Brain microvascular endothelial cell (primary cell): ENCODE measurements at regions not wholly inside any gene's neighbourhood (a gene's known extent, or its start where the extent isn't known, plus 50 kb on each side); places are given as distances from the start of the nearest gene placed in this dataset.

ENCODE experiments used
- DNase-seq: peaks from one replicate; pipeline ENCODE4 v3.0.0-alpha.2; 2020
- H3K27ac ChIP-seq: fragments of 250-450 bp; sonication (Bioruptor Pico); 2 replicates; pipeline ENCODE4 v1.5.1; 2020; ENCODE audit warnings: mild to moderate bottlenecking, moderate library complexity
- H3K27me3 ChIP-seq: fragments of 250-450 bp; sonication (Bioruptor Pico); replicated peaks from 2 replicates; pipeline ENCODE4 v1.5.1; 2020; ENCODE audit warnings: mild to moderate bottlenecking
- H3K36me3 ChIP-seq: fragments of 250-450 bp; sonication (Bioruptor Pico); replicated peaks from 2 replicates; pipeline ENCODE4 v1.5.1; 2020; ENCODE audit warnings: mild to moderate bottlenecking
- H3K4me3 ChIP-seq: 2 replicates; pipeline ENCODE4 v1.5.1; 2011; ENCODE audit warnings: low read depth, mild to moderate bottlenecking, control low read depth, low read length, moderate library complexity
- in situ Hi-C: cut with HindIII; loops from 2 replicates; pipeline ENCODE4 v1.10.0; 2017; ENCODE audit warnings: low sequenced_read_pairs, low pct_ligation_motif_present
- TF ChIP-seq, protein P1 (sequence below): IDR thresholded peaks from 2 replicates; pipeline ENCODE4 v1.5.1; 2011; ENCODE audit warnings: low read depth, mild to moderate bottlenecking, moderate library complexity, low read length, control low read depth, inconsistent platforms; ENCODE audit errors: missing control alignments

DNA sequence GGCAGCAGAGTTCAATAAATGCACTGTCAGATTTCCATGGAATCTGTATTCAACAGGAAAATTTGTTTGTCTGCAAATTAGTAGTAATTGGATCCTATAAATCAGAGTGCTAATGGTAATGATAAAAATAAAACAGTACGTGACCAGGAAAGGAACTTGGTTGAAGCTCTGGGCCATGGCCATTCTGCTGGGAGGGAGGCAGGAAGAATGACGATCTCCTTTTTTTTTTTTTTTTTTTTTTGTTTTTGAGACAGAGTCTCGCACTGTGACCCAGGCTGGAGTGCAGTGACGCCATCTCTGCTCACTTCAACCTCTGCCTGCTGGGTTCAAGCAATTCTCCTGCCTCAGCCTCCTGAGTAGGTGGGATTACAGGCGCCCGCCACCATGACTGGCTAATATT, 94.8 kb upstream of the SEC11C start:
- TF ChIP-seq, protein P1, sequence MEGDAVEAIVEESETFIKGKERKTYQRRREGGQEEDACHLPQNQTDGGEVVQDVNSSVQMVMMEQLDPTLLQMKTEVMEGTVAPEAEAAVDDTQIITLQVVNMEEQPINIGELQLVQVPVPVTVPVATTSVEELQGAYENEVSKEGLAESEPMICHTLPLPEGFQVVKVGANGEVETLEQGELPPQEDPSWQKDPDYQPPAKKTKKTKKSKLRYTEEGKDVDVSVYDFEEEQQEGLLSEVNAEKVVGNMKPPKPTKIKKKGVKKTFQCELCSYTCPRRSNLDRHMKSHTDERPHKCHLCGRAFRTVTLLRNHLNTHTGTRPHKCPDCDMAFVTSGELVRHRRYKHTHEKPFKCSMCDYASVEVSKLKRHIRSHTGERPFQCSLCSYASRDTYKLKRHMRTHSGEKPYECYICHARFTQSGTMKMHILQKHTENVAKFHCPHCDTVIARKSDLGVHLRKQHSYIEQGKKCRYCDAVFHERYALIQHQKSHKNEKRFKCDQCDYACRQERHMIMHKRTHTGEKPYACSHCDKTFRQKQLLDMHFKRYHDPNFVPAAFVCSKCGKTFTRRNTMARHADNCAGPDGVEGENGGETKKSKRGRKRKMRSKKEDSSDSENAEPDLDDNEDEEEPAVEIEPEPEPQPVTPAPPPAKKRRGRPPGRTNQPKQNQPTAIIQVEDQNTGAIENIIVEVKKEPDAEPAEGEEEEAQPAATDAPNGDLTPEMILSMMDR, result no peak
- no peak overlapping the region for H3K27ac ChIP-seq
- H3K4me3 ChIP-seq, result no peak overlapping the region
- no peaks in the 10 kb centered on the region for H3K36me3 ChIP-seq
- in situ Hi-C loops, result no loop called here
- DNase-seq, result no peak
- H3K27me3 ChIP-seq, result no peaks in the 10 kb centered on the region

DNA sequence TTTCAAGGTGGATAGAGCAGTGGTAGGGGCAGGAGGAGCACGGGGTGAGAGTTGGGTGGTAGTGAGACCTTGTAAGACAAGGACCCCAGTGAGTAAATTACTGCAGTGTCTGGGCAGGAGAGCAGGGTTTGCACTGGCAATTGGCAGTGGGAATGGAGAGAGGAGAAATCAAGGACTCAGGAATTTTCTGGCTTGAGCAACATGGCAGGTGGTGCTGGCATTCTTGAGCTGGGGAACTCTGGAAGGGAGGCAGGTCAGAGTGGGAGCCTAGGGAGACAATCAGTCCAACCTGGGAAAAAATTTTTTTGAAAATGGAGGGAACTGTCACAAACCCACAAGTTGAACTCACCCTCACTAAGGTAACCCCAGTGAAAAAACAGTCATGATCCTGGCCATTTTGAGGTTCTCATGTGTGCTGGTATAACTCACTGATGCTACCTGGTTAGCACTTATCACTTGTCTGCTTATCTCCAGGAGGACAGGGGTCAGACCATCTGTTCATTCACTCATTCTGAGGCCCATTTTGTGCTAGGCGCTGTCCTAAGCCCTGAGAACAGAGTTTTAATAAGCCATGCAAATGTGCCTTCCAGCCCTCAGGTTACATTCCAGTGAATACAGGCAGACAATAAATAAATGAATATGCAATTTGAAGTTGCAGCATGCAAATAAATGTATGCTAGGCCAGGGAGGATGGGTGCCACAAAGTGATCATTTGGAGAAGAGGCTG, 92.2 kb upstream of the SEC11C start:
- Histone ChIP-seq H3K27me3 (no peaks in the 10 kb centered on the region), H3K4me3 (no peak overlapping the region), H3K27ac (no peak overlapping the region), H3K36me3 (no peaks in the 10 kb centered on the region)
- in situ Hi-C loops, result no loop called here
- TF ChIP-seq, protein P1, result no peak
- no peak for DNase-seq

DNA sequence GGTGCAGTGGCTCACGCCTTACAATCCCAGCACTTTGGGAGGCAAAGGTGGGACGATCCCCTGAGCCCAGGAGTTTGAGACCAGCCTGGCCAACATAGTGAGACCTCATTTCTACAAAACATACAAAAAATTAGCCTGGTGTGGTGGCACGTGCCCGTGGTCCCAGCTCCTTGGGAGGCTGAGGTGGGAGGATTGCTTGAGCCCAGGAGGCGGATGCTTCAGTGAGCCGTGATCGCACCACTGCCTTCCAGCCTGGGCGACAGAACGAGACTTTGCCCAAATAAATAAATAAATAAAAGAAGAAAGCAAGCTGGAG, 91.7 kb upstream of the SEC11C start:
- H3K27ac ChIP-seq, result no peak overlapping the region
- in situ Hi-C loops, result no loop called here

DNA sequence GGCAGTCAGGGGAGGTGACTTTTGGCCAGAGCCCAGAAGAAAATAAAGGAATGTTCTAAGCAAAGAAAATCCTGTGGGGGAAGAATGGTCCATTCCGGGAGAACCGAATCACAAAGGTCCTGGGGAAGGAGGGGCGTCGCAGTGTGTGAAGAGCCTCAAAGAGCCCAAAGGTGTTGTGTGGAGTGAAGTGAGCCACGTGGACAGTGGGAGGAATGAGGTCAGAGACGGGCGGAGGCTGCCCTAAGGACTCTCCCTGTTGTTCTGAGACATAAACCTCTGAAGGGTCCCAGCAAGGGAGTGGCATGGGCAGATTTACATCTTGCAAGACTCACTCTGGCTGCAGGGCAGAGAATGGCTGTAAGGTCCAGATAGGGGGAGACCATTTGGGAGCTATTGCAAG, 91.3 kb upstream of the SEC11C start:
- TF ChIP-seq, protein P1, result no peak
- no peaks in the 10 kb centered on the region for H3K36me3 ChIP-seq
- in situ Hi-C loops, result no loop called here
- no peaks in the 10 kb centered on the region for H3K27me3 ChIP-seq
- no peak overlapping the region for H3K27ac ChIP-seq
- H3K4me3 ChIP-seq, result no peak overlapping the region
- no peak for DNase-seq

More for the DNA sequence above, 91.7 kb upstream of the SEC11C start:
- Histone ChIP-seq H3K36me3 (no peaks in the 10 kb centered on the region), H3K4me3 (no peak overlapping the region), H3K27me3 (no peaks in the 10 kb centered on the region)
- DNase-seq, result no peak
- TF ChIP-seq, protein P1, result no peak

DNA sequence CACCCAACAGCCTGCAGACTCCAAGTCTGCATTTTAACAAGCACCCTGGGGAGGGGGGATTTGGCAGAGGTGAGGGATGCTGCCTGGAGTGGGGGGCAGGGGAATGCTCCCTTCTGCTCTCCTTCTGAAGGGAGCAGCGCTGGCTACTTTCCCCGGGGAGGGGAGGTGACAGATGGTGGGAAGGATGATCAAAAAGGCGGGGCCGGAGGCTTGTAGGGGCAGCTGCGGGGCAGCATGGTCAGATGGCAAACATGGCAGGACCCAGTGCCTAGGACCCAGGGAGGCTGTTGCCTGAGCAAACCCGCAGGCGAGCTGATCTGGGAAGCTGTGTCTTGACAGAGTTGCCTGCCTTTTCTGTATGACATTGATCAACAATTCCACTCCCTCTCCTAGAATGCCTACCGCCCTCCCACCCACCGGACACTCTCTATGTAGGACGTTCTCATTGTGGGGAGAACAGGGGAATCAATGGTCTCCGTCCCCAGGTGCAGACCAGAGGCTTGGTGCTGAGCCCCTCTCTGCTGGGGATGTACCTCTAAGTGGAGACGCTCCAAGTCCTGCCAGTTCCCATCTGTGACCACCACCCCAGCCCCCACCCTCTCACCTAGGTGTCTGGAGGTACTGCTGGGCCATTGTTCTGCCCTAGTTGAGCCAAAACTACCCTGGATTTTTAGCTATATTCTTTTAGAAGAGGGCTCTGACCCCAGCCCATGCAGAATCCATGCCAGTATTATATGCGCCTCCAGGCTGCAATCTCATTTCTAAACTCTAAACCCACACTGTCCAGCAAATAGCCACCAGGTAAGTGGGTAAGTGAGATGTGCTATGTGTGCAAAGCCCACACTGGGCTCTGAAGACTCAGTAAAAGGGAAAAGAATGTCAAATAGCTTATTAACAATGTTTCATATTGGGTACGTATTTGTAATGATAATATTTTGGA, 89.7 kb upstream of the SEC11C start:
- no peak overlapping the region for H3K4me3 ChIP-seq
- no peaks in the 10 kb centered on the region for H3K27me3 ChIP-seq
- H3K27ac ChIP-seq, result no peak overlapping the region
- H3K36me3 ChIP-seq, result no peaks in the 10 kb centered on the region
- no peak for DNase-seq
- TF ChIP-seq, protein P1, result no peak
- in situ Hi-C loops, result loop anchor here (25.0 kb wide), 1 partner anchor 263 kb away; no protein-coding TSS in a partner anchor
